GM18499 (cell line): ENCODE measurements at regions not wholly inside any gene's neighbourhood (a gene's known extent, or its start where the extent isn't known, plus 50 kb on each side); places are given as distances from the start of the nearest gene placed in this dataset.

Source experiments
- ATAC-seq: cut with Tn5 transposase; IDR thresholded peaks from one replicate; pipeline ENCODE4 v1.9.1; 2021; ENCODE audit warnings: moderate number of reproducible peaks; ENCODE audit not compliant: insufficient read depth, unreplicated experiment

- no peak for ATAC-seq
Measured at GRCh38 chr4:177680308-177680707, 238.1 kb upstream of the AGA start.

- no peak for ATAC-seq
Measured at GRCh38 chr4:177681902-177682301, 239.7 kb upstream of the AGA start.

DNA sequence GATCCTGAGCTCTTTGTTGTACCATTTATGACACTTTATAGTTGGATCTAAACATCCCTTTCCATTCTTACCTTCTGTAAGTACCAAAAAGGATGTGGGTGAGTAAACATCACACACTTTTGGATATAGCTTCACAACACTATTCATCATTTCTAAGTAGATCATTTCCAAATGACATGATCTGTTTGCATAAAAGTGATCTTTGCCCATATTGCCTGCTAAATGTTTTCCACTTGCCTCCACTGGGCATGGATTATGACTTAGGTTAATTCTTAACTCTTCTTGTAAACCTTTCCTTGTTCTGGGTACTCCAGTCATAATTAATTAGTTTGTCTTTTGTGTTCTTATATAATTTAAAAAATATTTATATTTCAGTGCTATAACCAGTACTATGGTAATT, 244.9 kb upstream of the AGA start:
- no peak for ATAC-seq

GRCh38 chr4:177692907-177693306, 250.7 kb upstream of the AGA start:
- ATAC-seq: no peak

DNA sequence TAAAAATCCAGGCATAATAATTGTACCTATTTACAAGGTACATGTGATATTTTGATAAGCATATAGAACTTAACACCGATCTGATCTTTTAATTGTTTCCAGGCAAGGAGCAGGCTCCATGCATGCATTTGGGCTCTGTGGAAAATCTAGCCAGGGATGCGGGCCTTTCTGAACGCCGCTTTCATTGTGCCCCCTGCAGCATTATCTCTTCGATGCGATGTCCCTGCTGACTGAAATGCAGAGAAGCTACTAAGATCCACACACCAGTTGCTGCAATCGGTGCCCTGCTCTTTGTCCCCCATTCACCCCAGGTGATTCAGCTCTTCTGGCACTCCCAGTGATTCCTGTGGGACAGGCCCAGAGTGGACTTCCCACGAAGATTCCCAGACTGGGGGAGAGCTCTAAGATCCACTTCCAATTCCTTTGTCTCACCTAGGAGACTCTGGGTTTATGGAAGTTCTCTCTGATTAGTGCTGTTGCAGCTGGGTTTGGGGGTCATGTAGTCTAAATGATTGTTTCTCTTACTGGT, 254.3 kb upstream of the AGA start:
- ATAC-seq: no peak

- no peak for ATAC-seq
Measured at GRCh38 chr4:177699365-177700213, 257.4 kb upstream of the AGA start.

- no peak for ATAC-seq
Measured at GRCh38 chr4:177706916-177707315, 264.7 kb upstream of the AGA start.

DNA sequence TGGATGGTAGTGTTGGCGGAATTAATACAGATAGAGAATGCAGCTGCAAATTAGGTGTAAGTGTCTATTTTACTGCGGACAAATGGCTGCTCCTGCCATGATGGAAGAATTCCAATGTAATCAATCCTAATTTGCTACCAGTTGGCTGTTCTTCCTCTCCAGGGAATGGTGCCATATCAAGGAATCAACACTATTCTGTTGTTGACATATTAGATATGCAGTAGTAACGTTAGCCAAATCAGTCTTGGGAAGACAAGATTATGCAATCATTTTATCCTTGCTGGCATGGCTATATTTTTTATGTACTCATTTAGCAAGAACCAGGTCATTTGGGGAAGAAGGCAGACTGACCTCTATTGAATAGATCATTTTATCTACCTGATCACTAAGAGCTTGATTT, 271.2 kb upstream of the AGA start:
- ATAC-seq: no peak

- no peak for ATAC-seq
Measured at GRCh38 chr4:177717407-177717806, 275.2 kb upstream of the AGA start.

DNA sequence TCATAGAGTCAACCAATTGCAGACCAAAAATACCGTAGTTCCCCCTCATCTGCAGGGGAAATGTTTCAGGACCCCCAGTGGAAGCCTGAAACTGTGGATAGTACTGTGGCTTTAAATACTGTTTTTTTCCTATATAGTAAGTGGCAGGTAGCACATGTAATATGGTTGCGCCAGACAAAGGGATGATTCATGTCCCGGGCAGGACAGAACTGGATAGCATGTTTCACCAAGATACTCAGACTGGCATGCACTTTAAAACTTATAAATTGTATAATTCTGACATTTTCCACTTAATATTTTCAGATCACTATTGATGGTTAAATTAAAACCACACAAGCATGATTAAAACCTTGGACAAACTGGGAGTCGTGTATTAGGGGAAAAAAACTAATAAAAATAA, 276.3 kb upstream of the AGA start:
- no peak for ATAC-seq

GRCh38 chr4:177726111-177726510, 283.9 kb upstream of the AGA start:
- ATAC-seq: no peak

DNA sequence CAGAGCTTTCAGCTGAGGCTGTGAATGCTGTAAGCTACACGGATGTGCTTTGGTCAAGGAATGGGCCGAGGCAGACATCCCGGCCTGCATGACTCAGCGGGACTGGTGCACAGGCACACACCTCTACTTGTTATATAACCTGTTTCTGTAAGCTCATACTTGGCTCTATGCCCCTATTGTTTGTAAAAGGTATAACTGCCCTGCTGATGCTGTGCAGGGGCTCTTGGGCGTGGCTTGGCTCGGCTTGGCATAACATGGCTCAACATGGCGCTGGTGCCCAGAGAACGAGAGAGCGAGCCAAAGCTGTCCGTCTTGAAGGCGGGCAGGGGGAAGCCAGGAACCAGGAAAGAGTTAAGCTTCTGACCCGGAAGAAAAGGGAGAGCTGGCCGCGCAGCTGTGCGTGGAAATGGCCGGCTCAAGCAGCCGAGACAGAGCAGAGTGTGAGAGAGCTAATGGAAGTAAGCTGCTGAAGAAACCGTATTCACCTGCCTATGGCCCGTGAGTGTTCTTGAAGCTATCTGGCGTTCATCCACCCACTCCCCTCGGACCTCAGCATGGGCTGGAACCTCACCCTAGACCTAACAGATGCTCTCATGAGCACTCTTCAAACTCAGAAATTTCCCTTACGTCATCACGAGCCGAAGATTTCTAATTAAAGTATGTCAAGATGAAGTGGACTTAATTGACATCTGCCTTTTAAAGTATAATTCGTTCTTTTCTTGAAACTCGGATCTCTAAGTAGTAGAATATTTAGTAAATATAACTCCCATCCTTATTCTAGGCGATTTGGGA, 286.3 kb upstream of the AGA start:
- ATAC-seq: no peak

DNA sequence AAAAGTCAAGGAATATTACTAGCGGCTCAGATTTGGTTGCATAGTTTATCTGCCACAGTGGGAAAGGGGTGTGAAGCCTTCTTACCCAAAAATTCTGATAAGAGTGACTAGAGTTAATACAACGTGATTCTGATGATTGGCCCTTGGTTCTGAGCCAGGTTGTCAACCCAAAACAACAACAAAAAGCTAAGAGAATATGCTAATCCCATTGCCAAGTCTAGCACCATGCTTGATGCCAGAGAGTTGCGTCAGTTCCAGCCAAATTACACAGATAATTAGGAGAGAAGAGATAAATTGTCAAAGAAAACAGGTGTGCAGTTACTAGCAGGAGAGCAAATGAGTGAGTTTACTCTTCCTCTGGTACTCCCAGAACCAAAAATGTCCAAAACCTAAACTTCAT, 287.4 kb upstream of the AGA start:
- no peak for ATAC-seq

DNA sequence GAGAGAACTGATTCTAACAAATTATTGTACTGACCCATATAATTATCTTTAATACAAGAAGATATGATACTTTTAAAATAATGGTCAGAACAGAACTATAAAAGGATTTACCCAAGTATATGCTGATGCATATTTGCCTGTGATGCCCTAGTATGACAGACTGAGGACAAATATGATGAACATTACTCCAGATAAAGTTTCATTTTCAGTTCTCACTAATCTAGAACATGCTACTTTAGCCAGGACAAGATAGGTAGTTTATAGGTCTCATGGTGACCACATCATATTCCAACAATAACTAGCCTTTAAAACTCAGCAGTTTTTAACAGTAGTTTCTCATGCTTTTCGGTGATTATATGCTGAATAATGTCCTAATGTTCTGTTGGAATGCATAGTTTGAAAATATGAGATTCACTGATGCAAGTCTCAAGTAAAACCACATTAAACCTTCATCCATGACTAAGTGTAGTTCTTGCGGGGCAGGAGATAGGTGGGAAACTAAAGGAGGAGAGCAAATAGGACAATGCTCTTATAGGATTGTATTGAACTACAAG, 295.2 kb upstream of the AGA start:
- no peak for ATAC-seq

DNA sequence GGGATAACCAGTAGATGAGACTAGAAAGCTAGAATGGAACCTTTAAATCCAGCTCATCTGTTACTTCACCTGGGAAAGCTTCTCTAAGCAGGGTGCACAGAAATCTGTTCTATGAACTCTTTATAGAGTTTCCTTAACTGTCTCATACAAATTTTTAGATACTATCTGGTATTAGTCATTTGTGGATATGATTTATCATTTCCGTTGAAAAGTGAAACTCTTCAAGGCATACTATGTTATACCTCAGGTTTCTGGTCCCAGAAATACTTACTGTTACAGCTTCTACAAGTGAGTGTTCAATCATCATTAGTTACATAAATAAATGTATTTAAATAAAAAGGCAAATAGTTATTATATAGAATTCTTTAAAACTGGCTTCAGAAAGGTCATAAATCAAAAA, 298.3 kb upstream of the AGA start:
- ATAC-seq: no peak

DNA sequence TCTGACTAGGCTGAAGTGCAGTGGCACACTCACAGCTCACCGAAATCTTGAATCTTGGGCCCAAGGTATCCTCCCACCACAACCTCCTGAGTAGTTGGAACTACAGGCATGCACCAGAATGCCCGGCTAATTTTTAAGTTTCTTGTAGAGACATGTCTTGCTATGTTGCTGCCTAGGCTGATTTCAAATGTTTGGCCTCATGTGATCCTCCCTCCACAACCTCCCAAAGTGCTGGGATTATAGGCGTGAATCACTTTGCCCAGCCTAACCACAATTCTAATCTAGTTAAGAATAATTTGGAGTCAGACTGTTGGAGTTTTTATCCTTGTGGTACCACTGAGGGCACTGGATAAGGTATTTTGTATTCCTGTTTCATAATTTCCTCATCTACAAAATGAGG, 317.5 kb upstream of the AGA start:
- no peak for ATAC-seq

DNA sequence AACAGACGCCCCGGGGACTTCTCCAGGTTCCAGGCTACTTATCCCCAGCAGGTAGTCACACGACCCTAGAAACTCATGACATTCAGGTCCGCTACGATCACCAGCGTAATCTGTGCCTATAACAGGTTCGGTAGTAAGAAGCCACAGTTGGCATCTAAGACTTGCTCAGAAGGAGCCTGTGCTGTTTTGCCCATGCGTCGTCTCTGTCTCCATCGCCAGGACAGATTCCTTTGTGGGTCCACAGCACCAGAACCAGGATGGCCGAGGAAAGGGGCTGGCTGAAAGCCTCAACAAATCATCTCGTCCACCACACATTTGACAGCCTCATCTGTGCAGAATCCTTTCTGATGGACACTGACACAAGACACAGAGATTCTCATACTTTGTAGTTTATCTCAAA, 319.5 kb upstream of the AGA start:
- ATAC-seq: no peak

DNA sequence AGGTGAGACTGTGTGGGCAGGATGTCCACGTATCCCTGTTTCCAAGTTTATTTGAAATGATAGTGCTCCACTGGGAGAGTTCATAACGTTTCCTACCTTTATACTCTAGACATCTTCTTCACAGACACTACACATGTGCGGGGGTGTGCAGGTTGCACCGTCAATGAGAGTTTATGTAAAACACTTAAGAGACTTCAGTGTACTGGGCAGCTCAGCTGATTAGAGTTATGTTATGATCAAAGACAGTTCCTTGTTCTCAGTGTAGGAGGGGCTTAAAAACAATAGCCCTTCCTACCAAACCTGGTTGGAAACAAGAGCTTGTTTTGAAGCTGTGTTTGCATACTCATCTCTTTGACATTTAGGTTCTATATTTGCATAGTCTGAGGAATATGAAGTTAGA, 326.9 kb upstream of the AGA start:
- no peak for ATAC-seq

GRCh38 chr4:177770776-177771175, 328.5 kb upstream of the AGA start:
- ATAC-seq: no peak

DNA sequence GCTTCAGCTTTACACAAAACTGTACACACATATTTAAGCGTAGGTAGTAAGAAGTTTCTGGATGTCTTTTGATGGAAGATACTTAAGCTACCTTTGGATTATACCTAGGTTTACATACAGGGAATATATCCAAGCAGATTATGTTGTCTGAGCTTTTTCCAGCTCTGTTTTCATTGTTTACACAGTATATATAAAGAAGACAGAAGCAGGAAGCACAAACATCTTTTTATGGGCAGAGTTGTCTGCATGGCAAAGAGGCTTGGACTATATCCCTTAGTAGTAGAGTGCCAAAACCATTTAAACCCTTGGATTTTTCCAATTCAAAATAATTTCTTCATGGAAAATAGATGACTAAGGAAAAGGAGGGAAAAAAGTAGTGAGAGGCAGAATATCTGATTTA, 329.4 kb upstream of the AGA start:
- ATAC-seq: no peak

DNA sequence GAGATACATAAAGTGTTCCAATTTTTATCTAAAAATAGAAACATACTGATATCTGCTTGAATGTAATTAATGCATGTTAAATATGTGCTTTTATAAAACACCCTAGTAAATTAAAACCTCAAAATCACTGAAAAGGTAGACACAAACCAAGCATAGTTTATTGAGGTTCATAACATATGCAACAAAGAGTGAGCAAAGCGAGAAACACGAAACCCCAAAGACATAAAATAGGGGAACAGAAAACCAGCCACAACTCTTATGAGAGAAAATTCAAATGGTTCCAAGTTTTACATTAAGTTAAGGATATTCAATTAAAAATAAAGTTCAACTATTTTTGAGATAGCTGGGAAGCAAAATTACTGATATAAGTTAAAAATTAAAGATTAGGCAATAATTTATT, 336.4 kb upstream of the AGA start:
- no peak for ATAC-seq
